HEK293 (cell line): ENCODE measurements at regions not wholly inside any gene's neighbourhood (a gene's known extent, or its start where the extent isn't known, plus 50 kb on each side); places are given as distances from the start of the nearest gene placed in this dataset.

Experiments used
- CTCF ChIA-PET: fragments of 350-600 bp; formaldehyde crosslinking; extraction: SDS; loops from one replicate; lab custom pipeline; 2021; ENCODE audit warnings: antibody characterized with exemption; lab: Yijun Ruan, JAX
- POLR2A ChIA-PET: fragments of 300-600 bp; formaldehyde crosslinking; extraction: SDS; loops from one replicate; lab custom pipeline; 2020; ENCODE audit warnings: antibody characterized with exemption, inconsistent platforms; lab: Yijun Ruan, JAX
- H3K27ac ChIP-seq: fragments of 200-500 bp; sonication (Bioruptor generic); 2 replicates; pipeline ENCODE4 v1.5.1; 2014; ENCODE audit warnings: low read depth, low read length, control low read depth, inconsistent platforms; ENCODE audit errors: extremely low read depth
- H3K36me3 ChIP-seq, 2 experiments: fragments of 200-500 bp in 1 of 2; sonication (Bioruptor generic) in 1 of 2; 1 replicate in 1 of 2; 2 replicates in 1 of 2; pipeline ENCODE4 v1.5.1; 2014 to 2017; ENCODE audit warnings: inconsistent platforms in 2 of 2, low read length in 2 of 2; ENCODE audit not compliant: control insufficient read depth in 2 of 2, insufficient read depth in 1 of 2
- H3K4me1 ChIP-seq: fragments of 200-500 bp; sonication (Bioruptor generic); 2 replicates; pipeline ENCODE4 v1.5.1; 2014; ENCODE audit warnings: mild to moderate bottlenecking, low read length, inconsistent platforms; ENCODE audit not compliant: control insufficient read depth, insufficient read depth
- H3K4me3 ChIP-seq: 2 replicates; pipeline ENCODE4 v1.5.1; 2011; ENCODE audit warnings: low read depth, mild to moderate bottlenecking, control low read depth, low read length, moderate library complexity
- H3K9me3 ChIP-seq: fragments of 200-500 bp; sonication (Bioruptor generic); 2 replicates; pipeline ENCODE4 v1.5.1; 2014; ENCODE audit warnings: low read depth, low read length, inconsistent platforms; ENCODE audit not compliant: control insufficient read depth, insufficient read depth
- EGR2 ChIP-seq: fragments of 450-650 bp; formaldehyde crosslinking; IDR thresholded peaks from 2 replicates; pipeline ENCODE4 v1.5.1; 2016; ENCODE audit warnings: low read depth, missing biosample characterization, missing genetic modification characterization
- HOXD13 ChIP-seq: sonication (generic); formaldehyde crosslinking; IDR thresholded peaks from 2 replicates; pipeline ENCODE4 v1.8.0; 2022; ENCODE audit warnings: missing genetic modification reagents, borderline replicate concordance
- OVOL3 ChIP-seq: fragments of 450-650 bp; formaldehyde crosslinking; IDR thresholded peaks from 2 replicates; pipeline ENCODE4 v1.5.1; 2016; ENCODE audit warnings: missing biosample characterization, missing genetic modification characterization
- SP3 ChIP-seq: fragments of 450-650 bp; formaldehyde crosslinking; IDR thresholded peaks from 2 replicates; pipeline ENCODE4 v1.5.1; 2016; ENCODE audit warnings: missing biosample characterization, missing genetic modification characterization
- ZBTB44 ChIP-seq: fragments of 450-650 bp; IDR thresholded peaks from 2 replicates; pipeline ENCODE4 v1.5.1; 2018; ENCODE audit warnings: missing biosample characterization, mild to moderate bottlenecking, missing genetic modification characterization
- ZFHX2 ChIP-seq: fragments of 450-650 bp; formaldehyde crosslinking; conservative IDR thresholded peaks from 2 replicates; pipeline ENCODE4 v1.5.1; 2016; ENCODE audit warnings: missing biosample characterization, missing genetic modification characterization
- ZFP41 ChIP-seq: fragments of 450-650 bp; formaldehyde crosslinking; IDR thresholded peaks from 2 replicates; pipeline ENCODE4 v1.5.1; 2016; ENCODE audit warnings: missing biosample characterization, missing genetic modification characterization, borderline replicate concordance
- ZFP69B ChIP-seq: fragments of 450-650 bp; formaldehyde crosslinking; IDR thresholded peaks from 2 replicates; pipeline ENCODE4 v1.5.1; 2016; ENCODE audit warnings: missing biosample characterization, missing genetic modification characterization
- ZNF138 ChIP-seq: fragments of 450-650 bp; formaldehyde crosslinking; IDR thresholded peaks from 2 replicates; pipeline ENCODE4 v1.5.1; 2016; ENCODE audit warnings: missing biosample characterization, missing genetic modification characterization, borderline replicate concordance
- ZNF16 ChIP-seq: fragments of 450-650 bp; formaldehyde crosslinking; IDR thresholded peaks from 2 replicates; pipeline ENCODE4 v1.5.1; 2016; ENCODE audit warnings: low read depth, missing biosample characterization, missing genetic modification characterization
- ZNF302 ChIP-seq: fragments of 450-650 bp; formaldehyde crosslinking; IDR thresholded peaks from 2 replicates; pipeline ENCODE4 v1.5.1; 2016; ENCODE audit warnings: missing biosample characterization, missing genetic modification characterization, low read depth
- ZNF394 ChIP-seq: fragments of 450-650 bp; formaldehyde crosslinking; IDR thresholded peaks from 2 replicates; pipeline ENCODE4 v1.5.1; 2016; ENCODE audit warnings: missing biosample characterization, missing genetic modification characterization, mild to moderate bottlenecking, moderate library complexity, borderline replicate concordance
- ZNF398 ChIP-seq: fragments of 450-650 bp; formaldehyde crosslinking; IDR thresholded peaks from 2 replicates; pipeline ENCODE4 v1.5.1; 2017; ENCODE audit warnings: missing biosample characterization, missing genetic modification characterization
- ZNF514 ChIP-seq: fragments of 450-650 bp; formaldehyde crosslinking; IDR thresholded peaks from 2 replicates; pipeline ENCODE4 v1.5.1; 2016; ENCODE audit warnings: missing biosample characterization, missing genetic modification characterization
- ZNF529 ChIP-seq: fragments of 450-650 bp; formaldehyde crosslinking; IDR thresholded peaks from 2 replicates; pipeline ENCODE4 v1.5.1; 2017; ENCODE audit warnings: missing genetic modification characterization, missing biosample characterization; ENCODE audit not compliant: insufficient replicate concordance
- ZNF530 ChIP-seq: fragments of 450-650 bp; formaldehyde crosslinking; IDR thresholded peaks from 2 replicates; pipeline ENCODE4 v1.5.1; 2016; ENCODE audit warnings: low read depth, missing biosample characterization, missing genetic modification characterization
- ZNF544 ChIP-seq: fragments of 450-650 bp; formaldehyde crosslinking; IDR thresholded peaks from 2 replicates; pipeline ENCODE4 v1.5.0; 2017; ENCODE audit warnings: missing biosample characterization, missing genetic modification characterization
- ZNF548 ChIP-seq: fragments of 450-650 bp; formaldehyde crosslinking; IDR thresholded peaks from 2 replicates; pipeline ENCODE4 v1.5.1; 2016; ENCODE audit warnings: missing biosample characterization, missing genetic modification characterization
- ZNF585B ChIP-seq: fragments of 450-650 bp; formaldehyde crosslinking; IDR thresholded peaks from 2 replicates; pipeline ENCODE4 v1.5.1; 2016; ENCODE audit warnings: missing biosample characterization, missing genetic modification characterization
- ZNF660 ChIP-seq: fragments of 450-650 bp; IDR thresholded peaks from 2 replicates; pipeline ENCODE4 v1.5.1; 2018; ENCODE audit warnings: missing biosample characterization, mild to moderate bottlenecking, missing genetic modification characterization
- ZNF677 ChIP-seq: fragments of 450-650 bp; IDR thresholded peaks from 2 replicates; pipeline ENCODE4 v1.5.0; 2018; ENCODE audit warnings: missing biosample characterization, mild to moderate bottlenecking, missing genetic modification characterization, moderate library complexity
- ZNF701 ChIP-seq: fragments of 450-650 bp; formaldehyde crosslinking; IDR thresholded peaks from 2 replicates; pipeline ENCODE4 v1.5.1; 2016; ENCODE audit warnings: missing biosample characterization, missing genetic modification characterization
- TF ChIP-seq, protein P1 (sequence below): fragments of 450-650 bp; formaldehyde crosslinking; IDR thresholded peaks from 2 replicates; pipeline ENCODE4 v1.5.1; 2017; ENCODE audit warnings: missing biosample characterization, missing genetic modification characterization
- TF ChIP-seq, protein P2 (sequence below): fragments of 450-650 bp; formaldehyde crosslinking; IDR thresholded peaks from 2 replicates; pipeline ENCODE4 v1.5.1; 2017; ENCODE audit warnings: missing biosample characterization, missing genetic modification characterization

DNA sequence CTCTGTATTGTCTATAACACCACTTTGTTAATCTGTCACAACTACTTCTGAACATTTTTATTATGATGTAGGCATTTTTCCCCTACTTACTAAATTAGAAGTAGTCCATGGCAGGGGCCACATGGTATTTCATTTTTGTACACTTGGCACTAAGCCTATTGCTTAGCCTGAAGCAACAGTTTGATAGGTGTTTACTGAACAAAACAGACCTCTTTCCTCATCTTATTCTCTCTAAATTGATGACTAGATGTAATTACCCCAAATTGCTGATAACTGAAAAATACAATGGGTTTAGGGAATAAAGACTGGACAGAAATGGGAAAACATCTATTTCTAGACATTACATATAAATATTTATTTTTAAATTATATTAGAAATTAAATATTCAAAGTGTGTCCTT, 633.8 kb downstream of the SLCO4C1 start:
- CTCF ChIA-PET = interaction anchor here (1.4 kb wide), 1 partner anchor 16 kb away, joined by 7 read pairs; no protein-coding TSS in a partner anchor
- POLR2A ChIA-PET = no interaction called here
- H3K4me1 ChIP-seq = no peaks in the 10 kb centered on the region
- H3K27ac ChIP-seq = no peak overlapping the region
- no peaks in the 10 kb centered on the region for H3K9me3 ChIP-seq
- H3K4me3 ChIP-seq = no peak overlapping the region
- no peaks in the 10 kb centered on the region for H3K36me3 ChIP-seq
- TF ChIP-seq ZNF398 (tag by site-specific recombination) (no peak), ZNF701 (tag by site-specific recombination) (no peak), ZFP41 (tag by site-specific recombination) (no peak), ZFP69B (tag by site-specific recombination) (no peak), ZNF514 (tag by site-specific recombination) (no peak)
- TF ChIP-seq, protein P1, sequence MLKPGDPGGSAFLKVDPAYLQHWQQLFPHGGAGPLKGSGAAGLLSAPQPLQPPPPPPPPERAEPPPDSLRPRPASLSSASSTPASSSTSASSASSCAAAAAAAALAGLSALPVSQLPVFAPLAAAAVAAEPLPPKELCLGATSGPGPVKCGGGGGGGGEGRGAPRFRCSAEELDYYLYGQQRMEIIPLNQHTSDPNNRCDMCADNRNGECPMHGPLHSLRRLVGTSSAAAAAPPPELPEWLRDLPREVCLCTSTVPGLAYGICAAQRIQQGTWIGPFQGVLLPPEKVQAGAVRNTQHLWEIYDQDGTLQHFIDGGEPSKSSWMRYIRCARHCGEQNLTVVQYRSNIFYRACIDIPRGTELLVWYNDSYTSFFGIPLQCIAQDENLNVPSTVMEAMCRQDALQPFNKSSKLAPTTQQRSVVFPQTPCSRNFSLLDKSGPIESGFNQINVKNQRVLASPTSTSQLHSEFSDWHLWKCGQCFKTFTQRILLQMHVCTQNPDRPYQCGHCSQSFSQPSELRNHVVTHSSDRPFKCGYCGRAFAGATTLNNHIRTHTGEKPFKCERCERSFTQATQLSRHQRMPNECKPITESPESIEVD (tag by site-specific recombination) = no peak
- TF ChIP-seq, protein P2, sequence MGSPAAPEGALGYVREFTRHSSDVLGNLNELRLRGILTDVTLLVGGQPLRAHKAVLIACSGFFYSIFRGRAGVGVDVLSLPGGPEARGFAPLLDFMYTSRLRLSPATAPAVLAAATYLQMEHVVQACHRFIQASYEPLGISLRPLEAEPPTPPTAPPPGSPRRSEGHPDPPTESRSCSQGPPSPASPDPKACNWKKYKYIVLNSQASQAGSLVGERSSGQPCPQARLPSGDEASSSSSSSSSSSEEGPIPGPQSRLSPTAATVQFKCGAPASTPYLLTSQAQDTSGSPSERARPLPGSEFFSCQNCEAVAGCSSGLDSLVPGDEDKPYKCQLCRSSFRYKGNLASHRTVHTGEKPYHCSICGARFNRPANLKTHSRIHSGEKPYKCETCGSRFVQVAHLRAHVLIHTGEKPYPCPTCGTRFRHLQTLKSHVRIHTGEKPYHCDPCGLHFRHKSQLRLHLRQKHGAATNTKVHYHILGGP (tag by site-specific recombination) = no peak

DNA sequence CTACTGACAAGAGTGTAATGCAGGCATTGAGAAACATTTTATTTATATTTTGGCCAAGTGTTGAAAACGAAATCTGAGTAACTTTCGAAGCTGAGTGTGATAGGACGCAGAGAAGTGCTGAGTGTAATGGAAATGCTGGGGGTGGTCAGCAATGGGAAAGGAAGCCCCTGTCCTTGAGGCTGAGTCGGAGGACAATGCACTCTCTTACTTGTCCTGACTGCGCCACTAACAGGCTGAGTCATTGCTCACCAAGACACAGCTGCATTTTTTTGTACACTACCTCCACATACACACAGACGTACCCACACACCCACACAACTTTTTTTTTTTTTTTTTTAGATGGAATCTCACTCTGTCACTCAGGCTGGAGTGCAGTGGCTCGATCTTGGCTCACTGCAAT, 637.7 kb downstream of the SLCO4C1 start:
- H3K4me3 ChIP-seq = no peak overlapping the region
- H3K27ac ChIP-seq = no peak overlapping the region
- ChIA-PET POLR2A (no interaction called here), CTCF (interaction anchor here (0.6 to 1.0 kb wide), 2 partner anchors 21 to 241 kb away, joined by 4 read pairs; no protein-coding TSS in a partner anchor)
- no peak for TF ChIP-seq ZNF548 (tag by site-specific recombination)
- no peak for TF ChIP-seq ZNF660 (tag by site-specific recombination)
- TF ChIP-seq ZFHX2 (tag by site-specific recombination) = peak; percentile 36
- no peak for TF ChIP-seq ZNF585B
- no peak for TF ChIP-seq HOXD13 (CRISPR knock-in tag)
- no peak for TF ChIP-seq ZNF394 (tag by site-specific recombination)
- peak; percentile 46; the same call in 1 of the 2 replicates for TF ChIP-seq EGR2
- H3K9me3 ChIP-seq = no peaks in the 10 kb centered on the region
- H3K36me3 ChIP-seq = no peaks in the 10 kb centered on the region
- H3K4me1 ChIP-seq = no peaks in the 10 kb centered on the region

- Histone ChIP-seq H3K4me1 (no peaks in the 10 kb centered on the region), H3K27ac (no peak overlapping the region), H3K36me3 (no peaks in the 10 kb centered on the region), H3K9me3 (no peaks in the 10 kb centered on the region), H3K4me3 (no peak overlapping the region)
- ChIA-PET CTCF (interaction anchor here (0.5 to 1.0 kb wide), 2 partner anchors 24 to 1225 kb away, joined by 3 to 4 read pairs; no protein-coding TSS in a partner anchor), POLR2A (no interaction called here)
- TF ChIP-seq SP3 (tag by site-specific recombination) = no peak
- no peak for TF ChIP-seq OVOL3 (tag by site-specific recombination)
- TF ChIP-seq ZNF138 (tag by site-specific recombination) = no peak
- no peak for TF ChIP-seq ZNF16
- no peak for TF ChIP-seq ZNF544 (tag by site-specific recombination)
- TF ChIP-seq ZBTB44 = no peak
- TF ChIP-seq ZNF529 = no peak
- TF ChIP-seq ZNF677 = no peak
- TF ChIP-seq ZNF302 = no peak
- no peak for TF ChIP-seq ZNF530 (tag by site-specific recombination)
Observed at GRCh38 chr5:101653996-101654395, 642.1 kb downstream of the SLCO4C1 start.
